NCI-H2227 (cell line): ENCODE measurements at regions not wholly inside any gene's neighbourhood (a gene's known extent, or its start where the extent isn't known, plus 50 kb on each side); places are given as distances from the start of the nearest gene placed in this dataset.
A peak's percentile ranks its signal among the peaks of the same experiment; 100 is the strongest.

ENCODE experiments used
- DNase-seq: peaks from one replicate; lab custom pipeline; 2025; ENCODE audit not compliant: unreplicated experiment; lab: John Stamatoyannopoulos, UW

DNA sequence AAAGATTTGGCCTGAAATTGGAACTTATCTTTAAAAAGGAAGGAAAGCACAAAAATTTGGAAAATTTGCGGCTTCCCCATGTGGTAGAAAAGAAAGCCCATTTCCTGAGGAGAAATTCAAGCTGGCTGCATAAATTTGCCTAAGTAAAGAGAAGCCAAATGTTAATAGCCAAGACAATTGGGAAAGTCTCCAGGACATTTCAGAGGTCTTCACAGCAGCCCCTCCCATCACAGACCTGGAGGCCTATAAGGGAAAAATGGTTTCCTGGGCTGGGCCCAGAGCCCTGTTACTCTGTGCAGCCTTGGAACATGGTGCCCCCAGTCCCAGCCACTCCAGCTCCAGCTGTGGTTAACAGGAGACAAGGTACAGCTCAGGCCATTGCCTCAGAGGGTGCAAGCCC is 736.5 kb downstream of the HACE1 start:
- DNase-seq = no peak

DNA sequence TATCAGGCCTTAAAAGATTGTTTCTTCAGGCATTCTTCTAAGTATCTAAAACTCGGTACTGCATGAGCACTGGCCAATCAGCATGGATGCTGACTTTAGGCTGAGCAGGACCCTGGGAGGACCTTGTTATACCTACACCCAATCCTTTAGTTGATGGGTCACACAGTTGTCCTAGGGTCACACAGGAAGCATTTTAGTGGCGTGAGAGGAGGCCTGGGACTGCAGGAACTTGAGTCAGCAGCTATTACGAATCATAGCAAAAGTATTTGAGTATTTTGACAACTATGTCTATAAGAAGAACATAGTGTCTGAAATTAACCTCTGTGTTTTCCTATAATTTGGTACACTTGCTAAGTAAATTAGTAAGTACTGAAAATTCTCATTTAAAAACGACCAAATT is 741.4 kb downstream of the HACE1 start:
- no peak for DNase-seq

DNA sequence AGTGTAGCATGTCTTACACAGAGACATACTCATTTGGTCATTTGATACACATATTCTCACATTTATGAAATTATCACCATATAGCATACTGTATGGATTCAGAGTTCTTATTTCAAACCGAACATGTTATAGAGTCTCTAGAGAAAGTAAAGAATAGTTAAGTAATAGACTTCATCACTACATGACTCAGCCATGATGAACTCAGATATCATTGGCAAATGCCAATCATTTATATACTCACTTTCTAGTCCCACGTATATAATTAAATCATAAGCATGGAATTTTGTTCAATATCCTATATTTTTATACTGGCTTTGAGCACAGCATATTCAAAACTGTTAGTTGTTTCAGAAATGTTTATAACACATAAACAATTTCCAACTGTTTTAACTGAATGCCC is 749.9 kb downstream of the HACE1 start:
- no peak for DNase-seq

DNA sequence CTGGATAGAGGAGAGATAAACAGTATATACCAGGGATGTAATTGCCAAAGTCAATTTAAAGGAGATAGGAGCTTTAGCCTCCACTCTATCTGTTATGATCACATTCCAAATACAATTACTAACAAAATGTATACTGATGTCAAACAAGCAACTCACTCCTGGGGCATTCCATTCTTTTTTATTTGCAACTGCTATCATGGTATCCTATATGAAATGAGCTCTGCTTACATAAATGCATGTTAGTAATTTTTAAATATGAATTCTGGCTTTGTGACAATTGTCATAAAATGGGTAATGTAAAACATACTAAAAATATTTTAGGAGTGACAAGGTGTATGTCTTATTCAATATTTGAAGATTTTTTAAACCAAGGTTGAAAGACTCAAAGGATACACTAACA is 751.1 kb downstream of the HACE1 start:
- DNase-seq = no peak

DNA sequence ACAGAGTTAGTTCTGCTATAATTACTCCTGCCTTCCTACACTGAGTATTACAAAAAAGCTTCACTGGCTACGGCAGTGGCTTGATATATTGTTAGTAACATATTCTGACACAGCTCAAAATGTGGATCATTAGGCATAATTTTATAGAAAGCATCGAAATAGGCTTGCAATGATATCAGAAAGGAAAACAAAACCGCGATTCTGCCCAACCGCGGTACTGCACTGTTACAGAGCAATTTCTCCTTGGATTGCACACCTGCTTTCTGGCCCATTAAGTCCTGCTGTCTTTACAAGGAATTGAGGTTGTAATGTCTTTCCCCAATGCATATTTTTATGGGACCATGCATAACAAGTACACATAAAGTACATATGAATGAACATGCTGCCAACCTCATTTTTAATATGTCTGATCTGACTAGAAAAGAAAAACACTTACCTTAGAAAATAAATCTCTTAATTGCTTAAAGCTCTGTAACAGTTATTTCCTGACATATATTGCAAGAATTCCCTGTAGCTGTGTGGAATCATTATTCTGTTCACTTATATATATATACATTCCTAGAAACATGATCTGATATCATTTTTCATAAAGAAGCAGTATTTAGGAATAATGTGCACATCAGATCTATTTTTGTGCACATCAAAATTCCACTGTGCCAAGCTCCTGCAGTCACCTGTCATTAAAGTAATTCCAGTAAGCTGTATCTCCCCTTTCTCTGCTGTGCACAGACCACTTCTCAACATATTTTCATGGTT is 763.9 kb downstream of the HACE1 start:
- peak; percentile 3 for DNase-seq

DNA sequence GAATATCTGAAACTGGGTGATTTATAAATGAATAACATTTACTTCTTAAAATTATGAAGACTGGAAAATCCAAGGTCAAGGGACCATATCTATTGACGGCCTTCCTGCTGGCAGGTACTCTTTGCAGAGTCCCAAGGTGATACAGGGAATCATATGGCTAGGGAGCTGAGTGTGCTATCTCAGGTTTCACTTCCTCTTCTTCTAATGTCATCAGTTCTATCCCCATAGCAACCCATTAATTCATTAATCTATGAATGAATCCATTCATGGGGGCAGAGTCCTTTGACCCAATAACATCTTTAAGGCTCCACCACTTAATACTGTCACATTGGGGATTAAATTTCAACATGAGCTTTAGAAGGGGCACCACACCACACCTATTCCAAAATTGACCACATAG is 772.0 kb downstream of the HACE1 start:
- DNase-seq = no peak

DNA sequence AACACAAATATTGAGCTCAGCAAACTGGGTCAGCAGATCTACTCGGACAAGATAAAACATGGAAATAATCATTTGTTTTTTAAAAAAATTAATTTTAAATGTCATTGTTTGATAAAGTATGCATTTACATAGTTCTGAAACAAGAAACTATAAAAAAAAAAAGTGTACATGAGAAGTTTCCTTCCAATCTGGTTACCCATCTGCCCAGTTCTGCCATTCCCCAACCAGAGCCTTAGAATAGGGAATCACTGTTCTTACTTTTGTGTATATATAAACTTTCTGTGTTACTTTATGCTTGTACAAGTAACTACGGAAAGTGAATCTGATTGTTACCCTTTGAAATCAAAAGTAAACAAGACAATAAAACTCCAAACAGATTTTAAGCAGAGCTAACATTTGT is 791.4 kb downstream of the HACE1 start:
- DNase-seq = no peak

DNA sequence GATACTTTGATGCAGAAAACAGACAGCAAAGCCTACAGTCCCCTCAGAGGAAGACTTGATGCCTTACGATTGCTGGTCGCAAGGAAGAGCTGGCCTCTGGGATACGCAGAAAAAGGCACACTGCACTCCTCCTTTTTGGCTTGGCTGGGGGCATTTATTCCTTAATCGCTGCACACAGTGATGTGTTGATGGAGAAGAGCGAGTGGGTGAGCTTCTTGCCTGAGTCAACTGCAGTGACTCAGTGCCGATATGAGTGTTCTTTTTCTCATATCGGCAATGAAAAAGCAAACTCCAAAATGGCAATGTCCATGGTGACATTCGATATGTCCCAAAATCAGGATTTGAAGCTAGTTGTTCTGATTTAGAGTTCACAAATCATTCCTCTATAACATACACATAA is 794.8 kb downstream of the HACE1 start:
- DNase-seq = no peak

DNA sequence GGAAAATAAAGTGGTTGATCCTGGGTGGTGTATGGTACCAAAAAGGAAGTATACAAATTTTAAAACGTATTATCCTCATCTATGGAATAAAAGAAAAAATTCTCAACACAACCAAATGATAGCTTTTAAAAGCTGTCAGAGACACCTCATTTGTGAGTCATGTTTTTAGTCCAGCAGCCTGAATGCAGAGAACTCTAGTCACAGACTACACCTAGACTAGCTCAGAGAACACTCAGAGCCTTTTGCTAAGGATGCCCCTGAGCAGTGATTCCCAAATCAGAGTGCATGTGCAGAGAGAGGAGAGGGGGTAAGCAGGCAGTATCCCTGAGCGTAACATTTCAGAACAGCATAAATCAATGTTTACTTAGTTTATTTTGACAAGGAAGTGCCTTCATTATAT is 809.3 kb downstream of the HACE1 start:
- DNase-seq = no peak

DNA sequence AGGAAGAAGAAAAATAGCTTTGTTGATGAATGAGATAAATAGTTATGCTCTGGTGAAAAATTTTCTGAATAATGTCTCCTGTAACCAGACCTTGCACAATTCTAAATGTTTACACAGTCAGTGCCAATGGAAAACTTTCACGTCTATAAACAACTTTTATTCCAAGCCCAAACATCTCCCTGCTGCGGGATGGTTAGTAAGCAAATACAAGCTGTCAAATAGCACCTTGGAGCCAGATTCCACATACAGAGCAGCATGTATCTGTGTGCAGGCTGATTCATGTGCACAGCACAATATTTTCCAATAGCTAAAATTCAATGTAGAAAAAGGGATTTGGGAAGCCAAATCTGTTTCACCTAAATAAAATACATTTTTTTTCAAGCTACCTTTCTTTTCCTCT is 813.3 kb downstream of the HACE1 start:
- no peak for DNase-seq

DNA sequence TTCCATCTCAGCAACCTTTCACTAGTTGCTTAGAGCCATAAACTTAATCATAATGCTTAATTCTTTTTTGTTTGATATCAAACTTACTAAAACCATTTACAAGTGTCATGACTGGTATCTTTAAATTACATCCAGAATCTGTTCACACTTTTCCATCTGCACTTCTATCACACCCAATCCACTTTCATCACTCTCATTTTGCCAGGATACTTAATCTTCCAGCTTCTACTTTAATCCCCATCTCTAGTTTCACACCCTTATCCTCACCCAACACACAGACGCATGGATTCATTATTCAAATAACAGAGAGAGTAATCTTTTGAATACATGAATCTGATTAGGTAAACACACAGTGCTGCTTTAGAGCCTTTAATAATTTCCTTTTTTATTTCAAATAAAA is 828.4 kb downstream of the HACE1 start:
- DNase-seq = no peak

DNA sequence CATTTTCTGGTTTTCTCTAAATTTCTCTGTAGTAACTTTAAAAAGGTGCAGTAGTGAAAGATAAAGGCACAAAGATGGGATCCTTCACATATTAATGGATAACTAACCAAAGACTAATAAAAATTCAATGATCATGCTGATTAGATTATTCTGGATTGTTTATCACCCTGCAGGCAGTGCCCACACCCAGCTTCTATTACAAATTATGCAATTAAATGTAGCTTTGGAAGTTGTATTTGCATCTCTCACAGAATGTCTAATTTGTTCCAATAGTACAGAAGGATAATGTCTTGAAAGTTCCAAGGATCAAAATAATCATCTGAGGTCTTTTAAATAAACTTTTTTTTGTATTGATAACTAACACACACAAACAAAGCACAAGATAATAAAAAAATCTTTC is 837.6 kb downstream of the HACE1 start:
- no peak for DNase-seq

DNA sequence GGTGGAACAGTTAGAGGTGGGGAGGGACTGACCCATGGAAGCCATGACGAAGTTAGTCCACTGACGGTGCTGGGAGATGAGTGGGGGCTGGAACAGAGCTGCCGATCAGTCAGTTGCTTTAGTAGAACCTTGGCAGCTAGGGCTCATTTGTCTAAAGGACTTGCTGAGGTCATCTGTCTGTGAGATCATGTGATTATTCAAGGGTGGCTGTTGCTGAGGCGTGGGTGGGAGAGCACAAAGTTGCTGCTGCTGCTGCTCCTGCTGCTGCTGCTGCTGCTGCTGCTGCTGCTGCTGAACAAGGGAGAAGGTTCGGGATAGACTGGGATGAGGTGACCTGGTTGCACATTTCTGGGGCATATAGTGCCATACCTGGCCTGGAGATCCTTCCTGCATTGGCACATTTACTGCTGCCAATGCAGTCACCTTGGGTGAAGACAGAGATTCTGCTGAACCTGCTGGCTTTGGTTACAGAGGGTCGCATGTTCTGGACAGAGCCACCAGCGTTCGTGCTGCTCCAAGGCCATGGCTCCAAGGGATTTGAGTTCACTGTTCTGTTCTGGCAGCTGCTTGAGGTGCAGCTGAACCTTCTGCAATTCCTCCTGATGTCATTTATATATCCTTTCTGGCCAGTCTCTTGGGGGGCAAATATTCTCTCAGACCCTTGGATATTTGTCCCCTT is 840.5 kb downstream of the HACE1 start:
- DNase-seq = no peak

DNA sequence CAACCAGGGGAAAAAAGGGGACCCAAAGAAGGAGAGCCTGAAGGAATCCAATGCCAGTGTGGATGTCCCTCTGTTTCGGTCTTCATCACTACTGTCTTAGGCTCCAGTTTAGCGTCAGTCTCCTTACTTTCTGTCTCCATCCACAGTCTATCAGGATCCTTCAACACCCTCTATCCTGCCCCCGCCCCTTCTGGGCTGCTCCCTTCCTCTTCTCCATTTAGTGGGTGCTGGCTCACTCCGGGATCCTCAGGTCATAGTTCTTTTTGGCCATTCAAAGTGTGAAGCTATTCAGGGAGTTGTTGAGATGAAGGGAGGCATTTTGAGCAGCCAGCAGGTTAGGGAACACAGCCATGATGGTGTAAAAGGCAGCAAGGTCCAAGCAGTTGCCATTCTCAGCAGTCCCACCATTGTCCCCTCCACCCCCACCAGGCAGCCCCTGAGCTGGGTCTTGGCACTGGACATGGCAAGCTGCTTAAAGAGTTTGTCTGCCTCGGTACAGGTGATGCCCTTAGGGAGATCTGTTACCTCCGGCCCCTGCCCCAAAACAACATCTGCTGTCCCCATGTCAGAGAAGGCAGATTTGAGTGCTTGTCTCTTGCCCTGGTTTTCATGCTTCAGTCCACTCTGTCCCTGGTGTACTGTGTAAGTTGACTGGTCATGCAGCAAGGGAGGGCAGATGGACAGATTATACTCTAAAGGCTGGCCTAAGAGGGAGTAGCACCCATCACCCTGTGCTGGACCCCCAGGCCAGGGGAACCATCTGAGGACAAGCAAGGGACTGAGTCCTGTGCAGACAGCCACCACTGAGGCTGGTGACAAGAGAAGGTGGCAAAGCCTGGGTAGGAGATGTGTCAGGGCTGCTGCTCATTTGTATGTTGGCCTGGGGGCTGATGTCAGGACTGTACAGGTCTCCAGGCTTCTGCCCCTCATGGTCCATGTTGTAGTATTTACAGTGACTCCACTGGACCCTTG is 842.0 kb downstream of the HACE1 start:
- no peak for DNase-seq

DNA sequence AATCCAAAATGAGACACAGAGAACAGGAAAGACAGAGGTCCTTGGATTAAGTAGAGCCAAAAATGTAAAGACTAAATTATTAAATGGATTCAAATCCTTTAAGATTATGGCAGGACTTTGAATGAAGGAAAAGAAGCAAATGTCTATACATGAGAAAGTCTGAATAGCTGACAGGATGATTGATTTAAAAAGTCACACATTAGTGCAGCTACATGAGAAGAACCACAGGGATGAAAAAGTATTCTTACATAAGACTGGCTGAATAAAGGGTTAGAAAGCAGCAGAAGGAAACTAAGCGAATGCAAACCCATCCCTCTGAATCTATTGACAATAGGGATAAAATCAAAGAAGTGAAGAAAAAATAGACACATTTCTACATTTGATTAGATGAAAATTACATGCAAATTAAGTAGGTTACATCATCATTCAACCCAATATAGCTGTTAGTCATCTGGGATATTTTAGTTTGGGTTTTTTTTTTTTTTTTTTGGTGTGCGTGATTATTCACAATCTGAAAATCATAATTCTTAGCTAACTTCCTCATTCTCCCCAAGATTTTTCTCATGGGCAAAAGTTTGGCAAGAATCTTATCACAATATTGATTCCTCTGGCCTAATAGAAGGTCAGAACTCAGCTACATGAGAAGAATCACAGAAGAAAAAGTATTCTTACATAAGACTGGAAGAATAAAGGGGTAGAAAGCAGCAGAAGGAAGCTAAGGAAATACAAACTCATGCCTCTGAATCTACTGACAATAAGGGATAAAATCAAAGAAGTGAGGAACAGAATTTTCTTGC is 845.4 kb downstream of the HACE1 start:
- DNase-seq = no peak

DNA sequence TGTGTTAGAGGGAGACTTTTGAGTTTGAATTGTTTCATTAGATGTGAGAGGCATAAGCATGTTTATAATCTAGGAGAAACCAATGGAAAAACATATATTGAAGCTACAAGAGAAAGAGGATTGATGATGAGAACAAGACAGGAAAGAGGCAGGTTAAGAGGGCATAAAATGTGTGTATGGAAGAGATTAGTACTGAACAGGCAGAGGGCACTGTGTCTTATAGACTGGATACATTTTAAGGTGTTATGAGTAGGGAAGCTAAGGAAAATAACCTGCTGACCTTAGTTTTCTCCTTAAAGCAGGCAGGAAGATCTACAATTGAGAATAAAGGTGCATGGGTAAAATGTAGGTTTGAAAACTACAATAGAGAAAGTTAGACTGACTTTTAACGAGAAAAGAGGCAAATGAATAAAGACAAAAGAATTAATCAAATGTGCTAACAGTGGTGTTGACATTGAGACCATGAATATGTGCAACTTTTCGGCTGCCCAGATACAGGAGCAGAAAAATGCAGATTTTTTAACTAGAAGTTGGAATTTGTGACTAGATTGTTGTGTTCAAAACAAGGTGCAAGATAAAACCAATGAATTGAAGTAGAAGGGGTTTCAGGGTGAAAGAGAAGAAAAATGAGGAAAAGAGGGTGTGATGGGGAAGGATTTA is 846.3 kb downstream of the HACE1 start:
- no peak for DNase-seq

DNA sequence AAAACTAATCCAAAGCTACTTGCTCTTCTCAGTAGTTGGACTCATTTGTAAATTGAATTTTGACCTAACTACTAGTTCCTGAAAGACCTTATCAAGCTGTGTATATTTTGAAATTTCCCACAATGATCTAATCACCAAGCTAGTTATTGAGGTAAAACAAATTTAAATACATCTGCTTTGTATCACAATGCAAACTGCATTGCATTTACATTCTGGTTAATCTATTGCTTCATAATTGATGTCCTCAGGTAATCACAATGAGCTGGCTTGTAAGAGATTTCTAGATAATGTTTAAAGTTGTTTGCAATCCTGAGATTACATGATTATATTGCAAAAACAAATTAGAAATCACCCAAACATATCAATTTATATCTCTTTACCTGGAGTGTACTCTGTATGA is 848.8 kb downstream of the HACE1 start:
- no peak for DNase-seq

DNA sequence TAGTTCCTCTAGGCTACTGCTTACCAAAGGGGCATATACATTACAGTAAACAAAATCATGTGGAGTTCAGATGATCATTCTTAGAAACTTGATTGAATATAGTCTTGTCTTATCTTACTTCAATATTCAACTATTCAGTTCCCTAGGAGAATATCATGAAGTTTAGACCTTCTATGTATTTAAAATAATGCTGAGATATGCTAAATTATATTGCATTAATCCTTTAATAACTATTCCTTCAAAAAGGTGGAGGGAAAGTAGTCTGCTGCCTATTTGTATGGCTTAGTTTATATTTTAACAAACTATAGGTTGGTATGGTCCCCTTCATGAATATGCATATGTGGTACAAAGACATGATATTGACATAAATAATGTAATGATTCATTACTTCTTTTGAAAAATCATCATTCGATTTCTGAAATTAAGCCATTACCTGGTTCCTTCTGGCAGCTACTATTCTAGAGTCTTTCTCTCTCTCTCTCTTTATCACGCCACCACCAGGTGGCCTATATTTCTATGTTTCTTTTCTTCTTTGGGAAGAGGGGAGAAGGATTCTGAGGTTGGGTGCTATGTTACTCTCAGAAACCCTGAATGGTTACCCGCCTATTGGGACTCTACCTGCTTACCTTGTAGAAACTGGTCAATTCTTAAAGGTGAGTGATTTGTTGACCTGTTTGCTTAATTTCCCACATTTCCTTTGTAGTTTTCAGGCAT is 855.8 kb downstream of the HACE1 start:
- DNase-seq = no peak

DNA sequence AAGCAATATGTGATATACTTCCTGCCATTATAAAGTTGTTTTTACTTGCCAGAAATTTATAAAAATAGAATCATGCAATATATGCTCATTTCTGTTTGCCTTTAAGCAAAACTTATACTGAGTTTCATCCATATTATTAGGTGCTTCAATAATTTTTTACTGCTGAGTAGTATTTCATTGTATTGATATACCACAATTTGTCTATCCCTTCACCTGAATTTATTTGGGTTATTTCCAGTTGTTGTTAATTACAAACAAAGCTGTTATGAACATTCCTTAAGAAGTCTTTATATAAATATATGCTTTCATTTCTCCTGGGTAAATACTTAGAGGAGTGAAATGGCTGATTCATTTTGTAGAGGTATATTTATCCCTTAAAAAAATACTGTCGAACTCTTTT is 864.1 kb downstream of the HACE1 start:
- no peak for DNase-seq

DNA sequence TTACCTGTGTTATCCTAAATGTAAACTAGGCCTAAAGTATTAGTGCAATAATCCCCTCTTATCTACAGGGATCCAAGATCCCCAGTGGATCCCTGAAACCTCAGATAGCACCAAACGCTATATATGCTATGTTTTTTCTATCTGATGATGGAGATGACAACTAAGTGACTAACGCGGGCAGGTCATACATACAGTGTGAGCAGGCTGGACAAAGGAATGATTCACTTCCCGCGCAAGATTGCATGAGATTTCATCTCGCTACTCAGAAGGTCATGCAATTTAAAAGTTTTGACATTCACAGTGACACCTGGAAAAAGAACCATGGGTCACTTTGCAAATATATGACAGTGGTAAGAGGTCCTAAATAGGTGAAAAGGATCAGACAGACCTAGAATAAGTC is 875.9 kb downstream of the HACE1 start:
- DNase-seq = no peak
